Trophoblast cell (in vitro differentiated cells and primary cell): ENCODE measurements at regions not wholly inside any gene's neighbourhood (a gene's known extent, or its start where the extent isn't known, plus 50 kb on each side); places are given as distances from the start of the nearest gene placed in this dataset.
"Not testable (repeated sequence)": the region's sequence is repeated elsewhere in the genome, so short reads cannot be mapped to it uniquely, and the experiment has no call there.

Source experiments
- DNase-seq, 2 donors: peaks; one replicate each; pipeline ENCODE4 v3.0.0-alpha.2; 2016
- H2AFZ ChIP-seq: 2 replicates; pipeline ENCODE4 v1.6.1; 2013; ENCODE audit warnings: low read length, moderate library complexity, mild to moderate bottlenecking; ENCODE audit not compliant: insufficient read depth, poor library complexity
- H2AK5ac ChIP-seq: 2 replicates; pipeline ENCODE4 v1.6.1; 2013; ENCODE audit warnings: mild to moderate bottlenecking, low read length
- H2BK120ac ChIP-seq: 2 replicates; pipeline ENCODE4 v1.6.1; 2013; ENCODE audit warnings: low read length, mild to moderate bottlenecking, moderate library complexity; ENCODE audit not compliant: insufficient read depth, poor library complexity
- H2BK12ac ChIP-seq: 2 replicates; pipeline ENCODE4 v1.6.1; 2013; ENCODE audit warnings: mild to moderate bottlenecking, low read length, moderate library complexity
- H2BK5ac ChIP-seq: 2 replicates; pipeline ENCODE4 v1.6.1; 2013; ENCODE audit warnings: low read length, low read depth, moderate library complexity, mild to moderate bottlenecking; ENCODE audit not compliant: poor library complexity
- H3K14ac ChIP-seq: 2 replicates; pipeline ENCODE4 v1.6.1; 2013; ENCODE audit warnings: mild to moderate bottlenecking, low read length
- H3K18ac ChIP-seq: 2 replicates; pipeline ENCODE4 v1.6.1; 2013; ENCODE audit warnings: mild to moderate bottlenecking, low read length
- H3K23ac ChIP-seq: 2 replicates; pipeline ENCODE4 v1.6.1; 2013; ENCODE audit warnings: low read length
- H3K27ac ChIP-seq: 2 replicates; pipeline ENCODE4 v1.5.1; 2013; ENCODE audit warnings: low read depth, mild to moderate bottlenecking, inconsistent platforms, low read length, moderate library complexity
- H3K27me3 ChIP-seq: 2 replicates; pipeline ENCODE4 v1.6.1; 2013; ENCODE audit warnings: inconsistent platforms, mild to moderate bottlenecking, low read length, moderate library complexity; ENCODE audit not compliant: insufficient read depth
- H3K36me3 ChIP-seq, 2 experiments: 1 replicate in 1 of 2; 2 replicates in 1 of 2; pipeline ENCODE4 v1.6.1; 2013; ENCODE audit warnings: low read length in 2 of 2, mild to moderate bottlenecking in 2 of 2, moderate library complexity in 1 of 2; ENCODE audit not compliant: insufficient read depth in 2 of 2, control insufficient read depth in 1 of 2
- H3K4ac ChIP-seq: 2 replicates; pipeline ENCODE4 v1.6.1; 2013; ENCODE audit warnings: low read depth, mild to moderate bottlenecking, low read length, moderate library complexity
- H3K4me1 ChIP-seq, 2 experiments: 1 replicate in 1 of 2; 2 replicates in 1 of 2; pipeline ENCODE4 v1.6.1; 2013; ENCODE audit warnings: low read length in 2 of 2, mild to moderate bottlenecking in 2 of 2, moderate library complexity in 1 of 2; ENCODE audit not compliant: insufficient read depth in 2 of 2, control insufficient read depth in 1 of 2
- H3K4me2 ChIP-seq: 2 replicates; pipeline ENCODE4 v1.6.1; 2013; ENCODE audit warnings: inconsistent platforms, mild to moderate bottlenecking, low read length, moderate library complexity
- H3K4me3 ChIP-seq: 2 replicates; pipeline ENCODE4 v1.5.1; 2013; ENCODE audit warnings: mild to moderate bottlenecking, low read depth, low read length, inconsistent platforms
- H3K79me1 ChIP-seq: one replicate; pipeline ENCODE4 v1.6.1; 2013; ENCODE audit warnings: low read length
- H3K79me2 ChIP-seq: 2 replicates; pipeline ENCODE4 v1.6.1; 2013; ENCODE audit warnings: low read length, mild to moderate bottlenecking; ENCODE audit not compliant: control insufficient read depth, insufficient read depth, poor library complexity
- H3K9ac ChIP-seq: 2 replicates; pipeline ENCODE4 v1.6.1; 2013; ENCODE audit warnings: mild to moderate bottlenecking, low read length
- H3K9me3 ChIP-seq: 2 replicates; pipeline ENCODE4 v1.6.1; 2013; ENCODE audit warnings: low read depth, mild to moderate bottlenecking, control low read depth, inconsistent platforms, low read length; ENCODE audit not compliant: insufficient read depth
- H4K12ac ChIP-seq: 2 replicates; pipeline ENCODE4 v1.6.1; 2013; ENCODE audit warnings: low read depth, mild to moderate bottlenecking, low read length, moderate library complexity
- H4K8ac ChIP-seq: 2 replicates; pipeline ENCODE4 v1.6.1; 2013; ENCODE audit warnings: low read depth, mild to moderate bottlenecking, low read length, moderate library complexity
- H4K91ac ChIP-seq: one replicate; pipeline ENCODE4 v1.6.1; 2013; ENCODE audit warnings: low read depth, mild to moderate bottlenecking, low read length, moderate library complexity
- WGBS: extraction: QIAGEN DNeasy Blood & Tissue Kit; methylation state at CpG from one replicate; pipeline ENCODE4 v1.1.7; 2013; ENCODE audit warnings: missing lambda C conversion rate; ENCODE audit not compliant: insufficient read length, insufficient coverage; ENCODE audit errors: extremely low coverage; 5-methylcytosine and 5-hydroxymethylcytosine counted together

DNA sequence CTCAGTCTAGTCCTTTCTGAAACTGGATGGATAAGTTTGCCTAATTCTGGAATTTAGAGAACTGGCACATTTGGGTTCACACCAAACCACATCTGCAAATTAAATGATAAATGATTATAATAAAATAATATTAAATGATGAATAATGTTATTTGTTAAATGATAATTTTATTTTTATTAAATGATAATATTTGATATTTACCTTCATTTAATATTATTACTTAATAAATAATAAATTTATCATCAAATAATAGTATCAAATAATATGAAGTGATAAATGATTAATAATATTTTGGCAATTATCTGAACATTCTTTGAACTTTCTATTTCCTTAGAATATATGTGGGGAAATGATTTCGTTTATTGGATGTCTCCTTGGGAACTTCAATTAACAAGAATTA lies 1604.2 kb downstream of the STIM2 start:
- no peak overlapping the region for H3K18ac ChIP-seq

DNA sequence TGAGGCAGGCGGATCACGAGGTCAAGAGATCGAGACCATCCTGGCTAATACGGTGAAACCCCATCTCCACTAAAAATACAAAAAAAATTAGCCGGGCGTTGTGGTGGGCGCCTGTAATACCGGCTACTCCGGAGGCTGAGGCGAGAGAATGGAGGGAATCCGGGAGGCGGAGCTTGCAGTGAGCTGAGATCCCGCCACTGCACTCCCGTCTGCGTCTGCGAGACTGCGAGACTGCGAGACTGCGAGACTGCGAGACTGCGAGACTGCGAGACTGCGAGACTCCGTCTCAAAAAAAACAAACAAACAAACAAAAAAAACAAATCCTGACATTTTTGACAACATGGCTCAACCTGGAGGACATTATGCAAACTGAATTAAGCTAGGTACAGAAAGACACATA lies 1606.2 kb downstream of the STIM2 start:
- not testable (repeated sequence) for H4K8ac ChIP-seq, H3K14ac ChIP-seq, H3K4me2 ChIP-seq, H2BK12ac ChIP-seq, H3K79me2 ChIP-seq, H3K18ac ChIP-seq, H2BK120ac ChIP-seq, H2AK5ac ChIP-seq, H3K27ac ChIP-seq, H2AFZ ChIP-seq, DNase-seq, H3K4me3 ChIP-seq, H3K9me3 ChIP-seq, H3K9ac ChIP-seq, H3K36me3 ChIP-seq, H3K27me3 ChIP-seq, H3K79me1 ChIP-seq, H3K4me1 ChIP-seq, H4K91ac ChIP-seq, H4K12ac ChIP-seq, H3K4ac ChIP-seq, H2BK5ac ChIP-seq, H3K23ac ChIP-seq
- no CpG with 5 or more reads among the region's 24 CpGs for WGBS

More for the DNA sequence above, 1604.2 kb downstream of the STIM2 start:
- Histone ChIP-seq H2BK12ac (no peak overlapping the region), H2BK5ac (no peak overlapping the region), H2AFZ (no peak overlapping the region), H4K91ac (no peak overlapping the region), H3K79me2 (no peaks in the 10 kb centered on the region), H3K9ac (no peak overlapping the region), H3K4ac (no peak overlapping the region), H4K8ac (no peak overlapping the region), H3K27ac (no peak overlapping the region), H3K4me3 (no peak overlapping the region), H2AK5ac (no peak overlapping the region), H3K9me3 (no peaks in the 10 kb centered on the region), H2BK120ac (no peak overlapping the region), H4K12ac (no peak overlapping the region), H3K36me3 (no peaks in the 10 kb centered on the region), H3K27me3 (no peaks in the 10 kb centered on the region), H3K79me1 (no peaks in the 10 kb centered on the region), H3K23ac (no peak overlapping the region), H3K4me1 (no peaks in the 10 kb centered on the region), H3K14ac (no peak overlapping the region), H3K4me2 (no peak overlapping the region)
- DNase-seq = no peak
- no CpG with 5 or more reads among the region's 1 CpG for whole genome bisulfite sequencing

DNA sequence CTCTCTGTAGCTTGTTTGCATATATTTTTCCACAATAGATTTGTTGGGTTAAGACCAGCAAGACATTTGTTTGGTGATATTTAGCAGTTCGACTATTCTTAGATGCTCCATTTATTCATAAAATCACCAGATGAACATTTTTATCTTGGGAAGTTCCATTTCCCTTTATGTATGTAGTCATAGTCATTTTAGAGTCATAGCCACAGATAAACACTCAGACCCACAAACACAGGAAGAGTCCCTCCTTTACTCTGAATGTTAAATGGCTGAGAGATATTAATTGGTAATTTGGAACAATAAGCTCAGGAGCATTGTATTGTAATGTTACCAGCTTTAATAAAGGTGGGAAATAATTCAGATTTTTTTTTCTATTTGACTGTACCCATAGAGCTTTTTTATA lies 1608.7 kb downstream of the STIM2 start:
- Histone ChIP-seq H3K9me3 (no peaks in the 10 kb centered on the region), H3K23ac (no peak overlapping the region), H4K8ac (no peak overlapping the region), H3K9ac (no peak overlapping the region), H3K4me2 (no peak overlapping the region), H3K4me1 (no peaks in the 10 kb centered on the region), H2BK120ac (no peak overlapping the region), H3K79me2 (no peaks in the 10 kb centered on the region), H4K91ac (no peak overlapping the region), H3K4me3 (no peak overlapping the region), H3K27ac (no peak overlapping the region), H2BK5ac (no peak overlapping the region), H2BK12ac (no peak overlapping the region), H3K36me3 (no peaks in the 10 kb centered on the region), H3K79me1 (no peaks in the 10 kb centered on the region), H3K27me3 (no peaks in the 10 kb centered on the region), H3K18ac (no peak overlapping the region), H3K14ac (no peak overlapping the region), H3K4ac (no peak overlapping the region), H2AK5ac (no peak overlapping the region), H2AFZ (no peak overlapping the region), H4K12ac (no peak overlapping the region)
- WGBS = no CpG with 5 or more reads among the region's 1 CpG
- no peak for DNase-seq

DNA sequence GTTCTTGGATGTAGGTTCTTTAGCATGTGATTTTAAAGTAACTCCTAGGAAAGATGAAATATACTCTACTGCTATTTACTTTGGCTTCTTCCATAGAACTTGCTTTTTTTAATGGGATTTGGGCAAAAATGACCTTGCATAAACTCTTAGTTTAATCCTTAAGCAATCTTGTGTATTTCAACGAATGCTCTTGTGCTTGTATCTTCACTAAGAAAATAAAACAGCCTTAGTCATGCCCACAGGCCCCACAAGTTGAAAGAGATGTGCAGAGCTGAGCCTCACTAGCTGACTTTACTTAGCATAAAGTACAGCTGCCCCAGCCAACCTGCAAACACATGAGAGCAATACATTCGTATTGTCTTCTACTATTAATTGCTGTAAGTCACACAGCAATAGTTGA lies 1609.2 kb downstream of the STIM2 start:
- no peak overlapping the region for H4K12ac ChIP-seq
- no peaks in the 10 kb centered on the region for H3K79me1 ChIP-seq
- no peak overlapping the region for H3K9ac ChIP-seq
- H3K27me3 ChIP-seq = no peaks in the 10 kb centered on the region
- H3K4me3 ChIP-seq = no peak overlapping the region
- H3K4me1 ChIP-seq = no peaks in the 10 kb centered on the region
- no peaks in the 10 kb centered on the region for H3K9me3 ChIP-seq
- no peak overlapping the region for H3K18ac ChIP-seq
- H4K91ac ChIP-seq = no peak overlapping the region
- H3K4ac ChIP-seq = no peak overlapping the region
- H2AK5ac ChIP-seq = no peak overlapping the region
- H2BK12ac ChIP-seq = no peak overlapping the region
- no peak overlapping the region for H2BK120ac ChIP-seq
- H4K8ac ChIP-seq = no peak overlapping the region
- DNase-seq = no peak
- no peak overlapping the region for H2BK5ac ChIP-seq
- no peak overlapping the region for H2AFZ ChIP-seq
- no peaks in the 10 kb centered on the region for H3K36me3 ChIP-seq
- no peak overlapping the region for H3K23ac ChIP-seq
- H3K4me2 ChIP-seq = no peak overlapping the region
- H3K79me2 ChIP-seq = no peaks in the 10 kb centered on the region
- H3K14ac ChIP-seq = no peak overlapping the region
- no CpG with 5 or more reads among the region's 2 CpGs for WGBS
- H3K27ac ChIP-seq = no peak overlapping the region
